GM12878 (cell line): ENCODE measurements at regions not wholly inside any gene's neighbourhood (a gene's known extent, or its start where the extent isn't known, plus 50 kb on each side); places are given as distances from the start of the nearest gene placed in this dataset.

Experiments
- KDM1A ChIP-seq: fragments of 200-600 bp; sonication (generic); IDR thresholded peaks from 2 replicates; pipeline ENCODE4 v1.6.1; 2016; ENCODE audit warnings: borderline replicate concordance
- SIN3A ChIP-seq: IDR thresholded peaks from 2 replicates; pipeline ENCODE4 v1.6.1; 2012; ENCODE audit warnings: low read depth, low read length, improper control_type of control experiment
- ZNF207 ChIP-seq: fragments of 450-650 bp; IDR thresholded peaks from 2 replicates; pipeline ENCODE4 v1.6.1; 2014; ENCODE audit warnings: antibody characterized with exemption, mild to moderate bottlenecking, borderline replicate concordance
- TF ChIP-seq, protein P1 (sequence below): IDR thresholded peaks from 2 replicates; pipeline ENCODE4 v1.6.1; 2012; ENCODE audit warnings: low read depth, low read length, improper control_type of control experiment

DNA sequence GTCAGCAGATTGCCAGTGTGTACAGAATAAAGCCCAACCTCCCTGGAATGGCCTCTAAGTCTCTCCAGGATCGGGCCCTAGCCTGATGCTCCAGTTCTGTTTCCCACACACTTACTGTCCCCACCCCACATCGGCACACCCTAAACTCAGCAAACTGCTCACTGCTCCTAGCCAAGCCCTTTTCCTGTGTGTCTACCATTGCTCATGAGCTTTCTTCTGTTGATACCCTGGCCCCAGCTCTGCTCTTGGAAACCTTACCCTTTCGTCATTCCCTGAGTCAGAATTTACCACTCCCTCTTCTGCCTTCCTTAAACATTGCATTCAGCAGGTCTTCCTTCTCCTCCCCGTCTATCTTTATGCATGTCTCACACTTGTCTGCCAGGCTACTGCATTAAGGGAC is 158.9 kb downstream of the TMX1 start:
- TF ChIP-seq SIN3A: no peak
- TF ChIP-seq, protein P1, sequence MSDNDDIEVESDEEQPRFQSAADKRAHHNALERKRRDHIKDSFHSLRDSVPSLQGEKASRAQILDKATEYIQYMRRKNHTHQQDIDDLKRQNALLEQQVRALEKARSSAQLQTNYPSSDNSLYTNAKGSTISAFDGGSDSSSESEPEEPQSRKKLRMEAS: no peak
- TF ChIP-seq KDM1A: no peak
- TF ChIP-seq ZNF207: no peak
